H54 (cell line): ENCODE measurements at regions not wholly inside any gene's neighbourhood (a gene's known extent, or its start where the extent isn't known, plus 50 kb on each side); places are given as distances from the start of the nearest gene placed in this dataset.

ENCODE experiments used
- DNase-seq: peaks from one replicate; pipeline ENCODE4 v3.0.0; 2011; ENCODE audit warnings: low spot score, mixed read lengths; ENCODE audit not compliant: insufficient read length
- FAIRE-seq: peaks from 3 replicates; lab custom pipeline; 2011; peaks lifted over from hg19 to GRCh38; lab: Jason Lieb, UNC
- POLR2A ChIP-seq: IDR thresholded peaks from 2 replicates; pipeline ENCODE4 v1.6.1; 2011; ENCODE audit warnings: low read depth, mild to moderate bottlenecking, low read length

GRCh38 chr14:48983351-48983888 is 602.8 kb downstream of the RPS29 start:
- FAIRE-seq: no peak
- DNase-seq: no peak
- TF ChIP-seq POLR2A: no peak

DNA sequence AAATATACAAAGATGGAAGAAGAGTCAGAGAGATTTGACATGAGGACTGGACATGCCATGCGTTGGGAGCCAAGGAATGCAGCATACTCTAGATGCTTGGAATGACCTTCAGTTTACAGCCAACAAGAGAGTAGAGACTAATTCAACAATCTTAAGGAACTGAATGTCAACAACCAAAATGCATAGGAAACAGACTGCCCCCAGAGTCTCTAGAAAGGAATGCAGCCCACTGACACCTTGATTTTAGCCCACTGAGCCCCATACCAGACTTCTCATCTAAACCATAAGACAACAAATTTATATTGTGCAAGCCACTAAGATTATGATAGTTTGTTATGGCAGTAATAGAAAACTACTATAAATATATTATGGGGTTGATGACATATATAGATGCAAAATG is 611.2 kb downstream of the RPS29 start:
- FAIRE-seq: no peak
- no peak for DNase-seq
- TF ChIP-seq POLR2A: no peak

- no peak for FAIRE-seq
Observed at GRCh38 chr14:48973151-48973550, 613.0 kb downstream of the RPS29 start.

GRCh38 chr14:48970943-48971342 is 615.2 kb downstream of the RPS29 start:
- no peak for FAIRE-seq
- TF ChIP-seq POLR2A: no peak
- no peak for DNase-seq

More at GRCh38 chr14:48973151-48973550, 613.0 kb downstream of the RPS29 start:
- DNase-seq: no peak
- TF ChIP-seq POLR2A: no peak

DNA sequence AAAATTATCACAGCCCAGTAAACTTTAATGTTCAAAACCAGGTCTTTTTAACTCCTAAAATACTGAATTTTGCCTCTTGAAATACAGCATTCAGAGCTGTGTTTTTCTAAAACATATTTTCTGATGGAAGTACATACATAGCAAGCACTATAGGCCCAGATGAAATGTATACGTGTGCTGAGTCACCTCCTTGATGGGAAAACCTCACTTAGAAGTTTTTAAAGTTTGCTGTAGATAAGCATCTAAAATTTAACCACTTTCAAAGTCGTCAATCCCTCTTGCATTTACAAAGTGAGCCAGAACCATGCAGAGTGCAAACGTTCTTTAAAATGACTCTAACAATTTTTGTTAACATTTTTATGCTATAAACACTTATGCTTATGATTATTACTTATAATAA is 618.8 kb downstream of the RPS29 start:
- no peak for FAIRE-seq

GRCh38 chr14:48963231-48963790 is 622.9 kb downstream of the RPS29 start:
- DNase-seq (no peak), FAIRE-seq (no peak)
- TF ChIP-seq POLR2A: no peak

More for the DNA sequence above, 618.8 kb downstream of the RPS29 start:
- DNase-seq: no peak
- TF ChIP-seq POLR2A: no peak

- no peak for FAIRE-seq
- no peak for TF ChIP-seq POLR2A
- DNase-seq: no peak
Observed at GRCh38 chr14:48957486-48957885, 628.7 kb downstream of the RPS29 start.

DNA sequence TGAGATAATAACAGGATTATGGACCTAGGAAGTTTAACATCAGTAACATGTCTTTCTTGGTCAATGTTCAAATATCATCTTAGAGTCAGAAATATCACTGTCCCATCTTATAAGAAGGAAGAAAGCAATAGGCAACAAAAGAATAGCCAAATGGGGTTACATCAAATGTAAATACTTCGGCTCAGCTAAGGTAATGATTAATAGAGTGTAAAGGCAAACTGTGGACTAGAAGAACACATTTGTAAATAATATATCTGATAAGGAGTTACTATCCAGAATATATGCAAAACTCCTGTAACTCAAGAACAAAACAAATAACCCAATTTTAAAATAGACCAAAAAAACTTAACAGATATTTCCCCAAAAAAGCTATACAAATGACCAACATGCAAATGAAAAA is 630.3 kb downstream of the RPS29 start:
- TF ChIP-seq POLR2A: no peak
- no peak for FAIRE-seq

DNA sequence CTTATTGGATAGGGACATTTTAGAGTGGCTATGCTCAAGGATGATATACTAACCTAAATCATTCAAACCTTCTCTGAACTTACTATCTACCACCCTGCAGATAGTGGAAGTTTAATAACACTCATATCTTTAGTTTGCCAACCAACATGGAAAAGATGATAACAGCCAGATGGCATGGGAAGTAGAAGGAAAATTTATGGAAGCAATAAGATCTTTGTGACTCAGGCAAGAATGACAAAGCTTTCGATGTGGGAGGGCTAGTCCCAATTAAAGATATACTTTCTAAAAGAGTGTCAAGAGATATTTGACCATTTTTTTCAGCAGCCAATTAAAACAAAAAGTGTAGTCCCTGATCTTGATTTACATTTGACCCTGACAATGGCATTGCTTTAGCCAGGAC is 631.7 kb downstream of the RPS29 start:
- DNase-seq: no peak
- FAIRE-seq: no peak
- no peak for TF ChIP-seq POLR2A

More for the DNA sequence above, 630.3 kb downstream of the RPS29 start:
- DNase-seq: no peak

GRCh38 chr14:48944809-48945208 is 641.4 kb downstream of the RPS29 start:
- no peak for DNase-seq

GRCh38 chr14:48943913-48944312 is 642.3 kb downstream of the RPS29 start:
- TF ChIP-seq POLR2A: no peak
- no peak for FAIRE-seq
- no peak for DNase-seq

More at GRCh38 chr14:48944809-48945208, 641.4 kb downstream of the RPS29 start:
- FAIRE-seq: no peak
- no peak for TF ChIP-seq POLR2A

DNA sequence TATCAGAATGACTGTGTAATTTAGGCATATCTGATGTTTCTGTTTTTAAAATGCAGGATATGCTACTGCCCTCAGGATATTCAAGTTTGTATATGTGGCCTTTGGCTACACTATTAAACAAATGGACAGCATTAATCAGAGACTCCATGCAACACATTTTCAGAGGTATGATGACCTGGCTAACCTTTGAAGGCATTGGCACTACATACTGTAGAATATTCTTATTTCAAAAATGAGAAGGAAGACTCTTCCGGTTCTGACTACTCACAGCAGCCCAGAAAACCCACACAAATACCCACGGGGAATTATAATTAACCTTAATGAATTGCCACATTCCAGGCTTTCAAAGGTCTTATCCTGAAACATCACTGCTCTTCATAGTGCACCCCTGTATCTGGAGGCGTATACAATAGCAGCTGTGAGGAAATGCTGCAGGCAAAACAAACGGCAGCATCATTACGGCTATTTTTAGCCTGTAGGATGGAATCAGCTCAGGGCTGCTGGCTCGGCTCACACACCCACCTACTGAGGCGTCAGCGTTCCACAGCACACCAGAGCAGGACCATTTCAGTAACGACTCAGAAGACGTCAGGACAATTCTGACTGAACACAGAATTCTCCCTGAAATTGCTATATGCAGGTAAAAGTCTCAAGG is 648.5 kb downstream of the RPS29 start:
- DNase-seq (peak; percentile 1), FAIRE-seq (peak; percentile 36)
- TF ChIP-seq POLR2A: no peak

GRCh38 chr14:48936849-48937248 is 649.3 kb downstream of the RPS29 start:
- no peak for DNase-seq
- TF ChIP-seq POLR2A: no peak
- no peak for FAIRE-seq

GRCh38 chr14:48936362-48936761 is 649.8 kb downstream of the RPS29 start:
- FAIRE-seq (no peak), DNase-seq (no peak)
- TF ChIP-seq POLR2A: no peak

DNA sequence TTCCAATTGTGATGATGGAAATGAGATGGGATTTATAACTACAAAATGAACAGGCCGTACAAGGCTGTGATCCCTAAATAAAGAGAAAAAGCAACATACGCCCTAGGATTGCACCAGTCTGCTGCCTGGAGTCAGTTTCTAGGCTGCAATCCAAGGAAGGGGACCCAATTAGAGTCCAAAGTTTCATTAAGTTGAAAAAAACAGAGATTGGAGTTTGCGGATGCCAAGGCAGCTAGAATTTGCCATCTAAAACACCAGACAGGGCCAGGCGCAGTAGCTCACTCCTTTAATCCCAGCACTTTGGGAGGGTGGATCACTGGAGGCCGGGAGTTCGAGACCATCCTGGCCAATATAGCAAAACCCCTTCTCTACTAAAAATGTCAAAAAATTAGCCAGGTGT is 661.0 kb downstream of the RPS29 start:
- FAIRE-seq (no peak), DNase-seq (no peak)

GRCh38 chr14:48914921-48915320 is 671.3 kb downstream of the RPS29 start:
- FAIRE-seq: no peak
- no peak for TF ChIP-seq POLR2A
- no peak for DNase-seq

More for the DNA sequence above, 661.0 kb downstream of the RPS29 start:
- TF ChIP-seq POLR2A: no peak
